GM19238 (cell line): ENCODE measurements at regions not wholly inside any gene's neighbourhood (a gene's known extent, or its start where the extent isn't known, plus 50 kb on each side); places are given as distances from the start of the nearest gene placed in this dataset.
A peak's percentile ranks its signal among the peaks of the same experiment; 100 is the strongest.

ENCODE experiments used
- DNase-seq: peaks from one replicate; pipeline ENCODE4 v3.0.0; 2011; ENCODE audit warnings: low spot score; ENCODE audit not compliant: insufficient read length

DNA sequence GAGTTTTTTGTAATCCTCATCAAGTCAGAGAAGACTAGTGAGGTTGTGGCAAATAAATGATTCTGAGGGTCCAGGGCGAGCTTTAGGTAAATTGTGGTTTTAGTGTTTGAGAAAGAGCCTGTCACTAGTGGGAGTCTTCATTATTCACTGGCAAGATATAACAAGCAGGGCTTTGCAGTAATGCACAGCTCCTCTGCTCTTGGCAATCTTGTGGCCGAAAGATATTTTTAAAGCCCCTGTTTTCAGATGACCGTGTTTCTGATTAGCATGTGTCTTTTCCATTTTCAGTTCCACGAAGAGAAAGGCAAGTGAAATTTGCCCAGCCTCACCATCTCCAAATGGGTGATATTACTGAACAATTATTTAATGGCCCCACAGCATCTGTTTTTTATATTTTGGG, 154.0 kb upstream of the BCL6 start:
- no peak for DNase-seq

DNA sequence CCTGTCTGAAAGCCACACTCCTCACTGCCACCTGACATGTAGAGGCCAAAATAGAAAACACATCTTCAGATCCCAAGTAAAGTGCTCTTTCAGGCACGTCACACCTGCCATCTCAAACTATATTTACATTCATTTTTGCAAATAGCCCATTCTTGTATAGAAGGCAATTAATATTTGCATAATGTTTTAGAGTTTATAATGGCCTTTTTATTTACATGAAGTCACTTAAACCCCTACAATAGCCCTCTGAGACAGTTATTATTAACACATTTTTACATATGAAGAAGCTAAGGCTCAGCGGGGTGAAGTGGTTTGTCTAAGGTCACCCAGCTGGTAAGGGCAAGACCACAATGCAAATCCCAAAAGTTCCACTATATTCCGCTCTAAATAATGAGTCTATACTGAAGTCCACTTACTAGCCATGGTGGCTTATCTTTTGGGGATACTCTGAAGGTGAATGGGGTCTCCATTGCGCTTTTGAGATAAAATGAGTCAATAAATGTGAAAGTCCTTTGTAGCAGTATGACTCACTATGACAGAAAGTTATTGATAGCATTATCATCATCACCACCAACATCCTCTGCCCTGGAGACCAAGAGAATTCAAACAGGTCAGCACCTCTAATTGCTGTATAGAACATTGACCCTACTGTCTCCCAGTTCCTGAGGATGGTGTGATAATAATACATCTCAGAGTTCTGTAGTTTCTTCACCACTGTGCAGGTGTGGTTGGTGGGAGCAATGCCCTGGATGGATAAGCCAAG, 155.9 kb upstream of the BCL6 start:
- no peak for DNase-seq

DNA sequence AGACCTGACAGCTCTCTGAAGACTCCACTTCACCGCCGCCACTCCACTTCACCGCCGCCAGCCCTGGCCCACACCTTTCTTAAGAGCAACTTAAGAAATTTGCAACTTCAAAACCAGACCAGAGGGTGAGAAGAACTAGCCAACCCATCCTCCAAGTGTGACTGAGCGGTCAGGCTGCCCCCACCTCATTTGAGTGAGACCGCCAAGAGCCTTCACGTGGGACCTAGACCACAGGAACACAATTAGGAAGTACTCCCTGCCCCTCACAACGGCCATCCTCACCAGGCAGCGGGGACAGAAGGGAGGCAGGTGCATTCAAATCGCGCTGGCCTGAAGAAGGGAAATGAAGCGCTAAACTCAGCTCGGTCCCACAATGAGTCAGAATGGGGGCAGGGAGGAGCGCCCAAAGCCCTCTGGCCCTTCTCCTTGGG, 156.8 kb upstream of the BCL6 start:
- no peak for DNase-seq

DNA sequence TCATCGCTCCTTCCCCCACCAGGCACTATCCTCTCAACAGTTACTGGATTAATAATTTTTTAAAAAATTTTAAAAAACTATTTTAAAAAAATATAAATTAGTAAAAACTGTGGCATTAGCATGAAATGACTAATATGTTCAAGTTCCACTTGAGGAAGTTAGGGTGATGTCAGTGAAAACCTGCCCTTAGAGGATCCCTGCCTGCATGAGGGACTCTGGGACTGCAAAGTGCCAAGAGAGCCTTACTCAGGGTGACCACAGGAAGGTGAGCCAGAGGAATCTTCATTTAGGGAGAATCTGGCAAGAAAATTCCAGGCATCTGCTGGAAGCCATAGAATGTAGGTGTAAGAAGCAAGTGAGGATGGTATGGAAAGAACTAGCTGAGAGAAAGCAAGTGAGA, 157.7 kb upstream of the BCL6 start:
- no peak for DNase-seq

DNA sequence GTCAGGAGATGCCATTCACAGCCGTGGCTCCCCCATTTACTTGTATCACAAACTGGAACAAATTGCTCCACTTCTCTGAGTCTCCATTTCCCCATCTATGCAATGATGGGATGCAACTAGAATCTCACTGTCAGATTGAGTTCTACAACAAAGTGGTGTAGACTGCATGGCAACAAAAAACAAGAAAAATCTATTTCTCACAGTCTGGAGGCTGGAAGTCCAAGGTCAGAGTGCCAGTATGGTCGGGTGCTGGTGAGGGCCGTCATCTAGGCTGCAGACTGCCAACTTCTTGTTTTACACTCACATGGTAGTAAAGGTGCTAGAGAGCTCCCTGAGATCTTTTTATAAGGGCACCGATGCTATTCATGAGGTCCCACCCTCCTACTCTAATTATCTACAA, 158.4 kb upstream of the BCL6 start:
- DNase-seq = no peak

DNA sequence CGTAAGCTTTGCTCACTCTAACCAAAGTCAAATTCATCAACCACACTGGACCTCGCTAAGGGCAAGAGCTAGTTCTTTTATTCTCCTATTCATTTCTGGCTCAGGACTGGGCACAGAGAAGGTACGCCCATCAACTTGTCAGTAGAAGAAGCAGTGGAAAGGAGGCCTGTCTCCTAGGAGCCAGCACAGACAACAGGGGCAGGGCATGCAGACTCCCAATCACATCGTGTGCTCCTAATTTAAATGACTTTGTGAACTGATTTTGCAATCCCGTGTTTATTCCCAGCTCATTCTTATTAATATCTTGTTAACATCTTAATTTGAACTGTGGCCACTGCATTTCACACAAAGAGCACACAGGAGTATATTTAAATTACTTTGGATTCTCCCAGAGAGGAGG, 161.1 kb upstream of the BCL6 start:
- no peak for DNase-seq

DNA sequence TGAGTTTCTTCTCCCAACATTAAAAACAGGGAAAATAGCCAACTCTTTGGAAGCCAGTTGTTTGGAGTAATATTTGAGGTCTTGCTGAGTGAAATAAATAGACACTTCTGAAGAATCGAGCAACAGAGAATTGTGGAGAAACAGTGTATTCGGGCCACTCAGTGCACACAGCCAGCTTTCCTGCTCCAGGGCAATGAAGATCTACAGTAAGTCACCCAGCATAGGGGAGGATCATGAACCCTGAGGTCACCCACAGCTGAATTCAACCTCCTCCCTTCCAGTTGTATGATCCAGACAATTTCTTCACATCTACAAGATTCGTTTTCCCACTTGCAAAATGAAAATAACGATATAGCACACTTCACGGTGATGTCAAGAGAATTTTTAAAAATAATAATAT, 161.7 kb upstream of the BCL6 start:
- no peak for DNase-seq

DNA sequence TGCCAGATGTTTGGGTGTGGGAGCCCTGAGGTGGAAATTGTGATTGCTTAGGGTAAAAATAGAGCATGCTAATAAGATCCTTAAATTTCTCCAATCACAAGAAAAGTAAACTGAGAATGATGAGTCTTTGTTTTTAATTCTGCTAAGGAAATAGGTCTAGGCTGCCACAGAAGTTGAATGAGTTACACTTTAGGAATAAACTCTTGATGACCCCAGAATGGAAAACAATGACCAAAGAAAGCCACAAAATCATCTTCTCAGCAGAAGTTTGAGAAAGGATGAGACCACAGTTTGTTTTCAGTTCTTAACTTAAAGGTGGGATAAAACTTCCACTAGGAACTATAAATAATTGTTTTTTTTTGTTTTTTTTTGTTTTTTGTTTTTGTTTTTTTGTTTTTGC, 164.6 kb upstream of the BCL6 start:
- no peak for DNase-seq

DNA sequence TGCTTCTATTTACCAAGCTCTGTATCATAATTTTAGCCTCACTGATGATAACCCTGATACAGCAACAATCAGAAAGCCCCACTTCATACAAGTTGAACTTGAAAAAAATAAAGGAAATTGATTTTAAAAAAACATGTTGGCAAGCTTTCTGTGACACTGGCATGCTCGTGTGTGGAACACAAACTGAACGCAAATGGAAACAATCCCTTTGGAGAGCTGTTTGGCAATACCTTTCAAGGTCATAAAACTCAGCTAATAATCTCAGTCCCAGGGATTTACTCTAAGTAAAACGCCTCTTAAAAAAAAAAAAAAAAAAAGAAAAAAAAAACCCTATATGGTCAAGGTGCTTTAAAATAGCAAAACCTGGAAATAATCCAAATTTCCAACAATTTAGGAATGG, 166.7 kb upstream of the BCL6 start:
- DNase-seq = no peak

DNA sequence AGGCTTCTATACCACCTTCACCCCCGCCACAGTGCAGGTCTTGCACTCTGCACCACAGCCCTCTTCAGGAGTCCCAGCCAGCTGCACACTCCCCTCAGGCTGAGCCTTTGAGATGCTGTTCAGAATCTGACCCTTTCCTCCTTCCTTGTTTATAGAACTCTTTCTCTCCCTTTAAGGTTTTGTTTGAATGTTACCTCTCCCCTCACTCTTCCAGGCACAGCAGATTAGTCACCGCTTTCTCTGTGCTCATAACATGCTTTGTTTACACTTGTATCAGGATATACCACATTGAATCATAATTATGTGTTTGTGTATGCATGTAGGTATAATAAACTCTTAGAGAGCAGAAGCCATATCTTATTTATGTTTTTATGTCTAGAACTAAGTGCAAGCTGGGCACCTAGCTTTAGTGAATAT, 168.4 kb upstream of the BCL6 start:
- DNase-seq = no peak

DNA sequence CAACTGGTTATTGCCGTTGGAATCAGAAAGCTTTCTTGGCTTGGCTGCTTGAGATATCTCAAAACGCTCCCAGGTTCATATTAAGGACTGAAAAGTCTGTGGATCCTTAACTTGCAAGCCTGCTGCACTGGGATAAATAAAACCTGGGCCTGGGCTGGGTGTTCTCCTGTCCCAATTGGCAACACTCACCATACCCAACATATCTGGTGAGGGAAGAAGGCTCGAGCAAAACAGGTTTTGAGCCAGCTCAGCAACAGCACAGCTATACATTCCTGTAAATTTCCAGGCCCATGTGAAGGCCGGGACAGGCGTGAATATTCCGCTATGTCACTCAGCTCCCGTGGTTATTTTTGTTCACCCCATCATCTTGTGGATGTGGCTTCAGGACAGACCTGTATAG, 169.0 kb upstream of the BCL6 start:
- DNase-seq = no peak

DNA sequence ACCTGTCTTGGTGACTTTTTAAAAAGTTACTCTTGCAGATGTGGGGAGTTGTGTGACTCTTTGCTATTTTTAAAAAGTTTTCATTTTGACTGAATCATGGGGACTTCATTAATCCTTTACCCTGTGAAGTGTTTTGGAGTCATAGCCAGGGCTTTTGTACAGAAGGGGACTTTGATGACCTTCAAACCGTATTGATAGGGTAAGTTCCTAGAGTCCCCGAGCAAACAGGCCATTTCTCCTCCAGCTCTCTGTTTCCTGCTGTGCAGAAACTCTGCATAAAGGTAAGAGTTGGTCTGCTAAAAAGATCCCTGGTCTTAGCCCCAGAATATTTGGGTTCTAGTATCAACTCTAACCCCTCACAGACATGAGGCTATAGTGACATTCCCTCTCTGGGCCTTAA, 170.8 kb upstream of the BCL6 start:
- DNase-seq = no peak

DNA sequence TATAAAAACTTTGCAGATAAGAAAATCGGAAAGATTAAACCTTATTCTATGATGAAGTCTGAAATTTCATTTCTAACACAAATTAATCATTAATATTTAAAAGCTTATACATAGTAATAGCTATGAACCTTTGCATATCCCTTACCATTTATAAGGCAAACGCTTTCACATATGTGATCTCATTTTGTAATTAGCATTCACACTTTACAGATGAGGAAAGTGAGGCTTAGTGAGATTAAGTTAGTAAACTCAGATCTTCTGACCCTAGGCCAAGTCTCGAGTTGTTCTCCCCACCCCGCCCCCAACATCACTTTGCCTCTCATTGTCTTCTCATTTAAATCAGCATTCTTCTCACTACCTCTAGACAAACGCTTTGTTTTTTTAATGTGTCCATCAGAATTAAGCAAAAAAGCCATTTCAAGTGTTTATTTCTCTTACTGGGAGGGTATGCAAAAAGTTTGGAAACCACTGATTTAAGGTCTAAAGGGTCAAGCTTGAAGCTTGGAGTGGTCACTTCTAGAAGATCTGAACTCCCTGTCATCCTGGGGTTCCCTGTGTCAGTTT, 172.9 kb upstream of the BCL6 start:
- no peak for DNase-seq

DNA sequence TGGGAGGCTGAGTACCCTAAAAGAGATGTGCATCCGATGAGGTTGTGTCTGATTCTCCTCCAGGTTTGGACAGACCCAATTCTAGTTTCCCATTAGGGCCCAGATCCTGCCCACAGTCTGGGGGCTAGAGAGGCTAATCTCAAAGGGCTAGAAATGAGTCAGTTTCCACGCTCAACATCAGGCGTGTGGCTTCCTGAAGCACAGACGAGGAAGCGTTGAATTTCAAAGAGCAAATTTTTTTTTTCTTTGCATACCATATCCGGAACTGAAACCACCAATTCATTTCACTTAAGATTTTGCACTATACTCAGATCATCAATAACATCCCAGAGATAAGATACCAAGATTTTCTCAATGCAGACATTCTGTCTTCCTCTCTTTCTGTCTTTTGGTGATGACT, 173.8 kb upstream of the BCL6 start:
- DNase-seq = peak; percentile 17

DNA sequence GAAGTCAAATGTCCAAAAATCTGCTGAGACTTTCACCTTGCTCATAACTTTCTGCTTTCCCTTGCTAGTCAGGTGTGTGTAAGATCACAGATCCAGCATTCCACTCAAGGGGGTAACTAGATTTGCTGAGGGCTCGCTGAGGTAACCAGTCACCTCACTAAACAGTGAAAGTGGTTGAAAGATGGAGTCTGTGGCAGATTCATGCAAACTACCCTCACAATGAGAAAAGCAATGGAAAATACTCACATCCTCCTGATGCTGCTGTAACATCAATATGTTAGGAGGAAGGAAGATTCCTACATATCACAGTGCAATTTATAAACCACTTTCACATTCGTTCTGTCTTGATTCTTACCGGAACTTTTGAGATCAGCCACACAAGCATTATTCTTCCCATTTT, 174.3 kb upstream of the BCL6 start:
- DNase-seq = no peak

DNA sequence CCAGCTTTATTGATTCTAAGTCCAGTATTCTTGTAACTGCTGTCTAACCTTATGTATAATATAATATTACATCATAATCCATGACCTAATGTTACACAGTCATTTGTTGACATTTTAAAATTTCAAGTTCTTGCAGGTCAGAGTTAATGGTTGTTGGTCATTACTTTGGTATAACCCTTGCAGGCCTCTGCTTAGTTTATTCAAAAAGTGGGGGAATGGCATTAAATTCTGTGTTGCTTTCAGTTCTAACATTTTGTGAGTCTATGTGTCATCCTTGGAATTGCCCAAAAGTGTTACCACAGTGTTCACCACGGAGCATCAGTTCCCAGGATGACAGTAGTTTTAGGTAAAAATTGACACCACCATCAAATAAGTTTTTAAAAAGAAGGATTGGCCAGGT, 174.8 kb upstream of the BCL6 start:
- no peak for DNase-seq

DNA sequence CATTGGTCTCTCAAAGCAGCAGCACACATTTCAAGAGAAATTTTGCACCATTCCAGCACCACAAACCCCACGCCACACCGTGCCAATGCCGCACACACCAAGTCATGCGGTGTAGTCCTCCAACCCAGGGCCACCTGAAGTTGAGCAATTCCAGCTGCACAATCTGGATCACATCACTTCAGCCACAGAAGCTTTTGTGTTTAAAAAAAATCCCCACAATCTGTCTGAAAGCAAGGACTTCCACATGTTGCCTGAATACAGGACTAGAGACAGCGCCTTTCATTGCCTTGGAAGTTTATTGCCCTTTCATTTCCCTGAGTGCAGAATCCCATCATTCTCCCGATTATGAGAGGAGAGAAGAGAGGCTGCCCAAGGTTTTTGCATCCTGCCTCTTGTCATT, 175.6 kb upstream of the BCL6 start:
- no peak for DNase-seq

DNA sequence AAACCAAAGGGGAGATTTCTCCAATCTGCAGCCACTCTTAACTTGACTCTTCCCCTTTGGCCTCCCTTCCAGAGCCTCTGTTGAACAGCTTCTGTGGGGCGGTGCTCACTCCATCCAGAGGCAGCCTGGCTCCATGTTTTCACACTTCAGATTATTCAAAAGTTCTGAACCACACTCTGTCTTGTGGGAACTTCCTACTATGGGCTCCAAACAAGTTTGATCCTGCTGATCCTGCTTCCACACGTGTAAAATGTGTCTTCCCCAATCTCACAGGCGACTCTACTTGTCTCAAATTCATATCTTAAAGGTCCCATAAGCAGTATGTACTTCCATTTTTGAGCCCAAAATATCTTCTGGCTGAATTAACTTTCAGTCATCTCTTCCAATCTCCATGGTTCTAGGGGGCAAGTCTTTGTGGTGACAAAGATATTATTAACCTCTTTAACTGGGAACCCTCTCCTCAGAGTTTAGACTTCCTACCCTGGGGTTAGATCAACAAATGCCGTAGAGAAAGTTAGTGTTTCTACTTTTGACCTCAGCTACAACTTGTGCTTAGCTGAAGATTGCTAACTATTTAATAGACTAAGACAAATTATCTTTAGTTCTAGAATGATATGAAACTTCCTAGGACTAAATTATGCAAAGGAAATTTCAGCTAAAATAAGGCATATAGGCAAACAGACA, 176.3 kb upstream of the BCL6 start:
- DNase-seq = no peak

DNA sequence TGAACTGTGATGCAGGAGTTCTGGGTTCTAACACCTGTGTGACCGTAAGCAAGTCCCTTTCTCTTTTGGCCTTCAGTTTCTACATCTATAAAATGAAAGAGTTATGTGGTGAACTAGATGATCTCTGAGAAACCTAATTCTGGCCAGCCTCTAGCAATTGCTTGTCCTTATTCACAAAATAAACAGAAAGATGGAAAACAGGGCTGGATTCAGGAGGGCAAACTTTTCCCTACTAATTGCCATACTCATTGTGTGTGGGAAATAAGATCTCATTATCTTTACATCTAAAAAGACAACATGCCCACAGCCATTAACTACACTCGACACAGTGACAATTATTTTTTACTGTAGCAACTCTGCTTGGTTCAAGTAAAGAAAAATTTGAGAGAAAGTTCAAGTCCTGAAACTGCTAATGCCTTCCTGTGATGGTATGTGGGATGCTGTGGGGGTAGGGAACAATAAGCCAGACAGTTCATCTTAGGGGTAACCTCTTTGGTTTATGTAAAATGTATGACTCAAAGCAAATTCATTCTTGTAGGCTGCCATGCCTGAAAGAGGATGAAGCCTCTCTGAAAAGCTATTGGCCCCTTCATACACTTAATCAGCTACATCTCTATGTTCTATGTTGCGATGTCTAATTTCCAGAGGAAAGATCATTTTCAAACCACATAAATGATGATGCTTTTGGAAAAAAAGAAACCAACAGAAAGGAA, 177.6 kb upstream of the BCL6 start:
- DNase-seq = no peak

DNA sequence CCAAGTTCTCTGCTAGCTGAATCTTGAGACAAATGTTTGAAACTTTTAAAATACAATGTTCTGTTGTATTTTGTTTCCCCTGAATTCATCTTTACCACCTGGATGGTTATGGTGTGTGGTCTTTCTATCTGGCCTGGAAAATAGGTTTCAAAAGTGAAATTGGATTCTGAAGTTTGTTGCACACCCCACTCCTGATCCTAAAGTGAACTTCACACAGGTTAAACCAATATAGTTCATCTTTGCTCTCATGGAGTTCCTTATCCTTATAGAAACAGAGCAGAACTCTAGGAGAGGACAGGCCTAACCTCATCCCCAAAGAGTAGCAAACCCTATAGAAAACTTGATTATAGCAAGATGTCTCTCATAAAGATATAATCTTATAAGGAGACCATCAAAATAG, 179.4 kb upstream of the BCL6 start:
- no peak for DNase-seq

DNA sequence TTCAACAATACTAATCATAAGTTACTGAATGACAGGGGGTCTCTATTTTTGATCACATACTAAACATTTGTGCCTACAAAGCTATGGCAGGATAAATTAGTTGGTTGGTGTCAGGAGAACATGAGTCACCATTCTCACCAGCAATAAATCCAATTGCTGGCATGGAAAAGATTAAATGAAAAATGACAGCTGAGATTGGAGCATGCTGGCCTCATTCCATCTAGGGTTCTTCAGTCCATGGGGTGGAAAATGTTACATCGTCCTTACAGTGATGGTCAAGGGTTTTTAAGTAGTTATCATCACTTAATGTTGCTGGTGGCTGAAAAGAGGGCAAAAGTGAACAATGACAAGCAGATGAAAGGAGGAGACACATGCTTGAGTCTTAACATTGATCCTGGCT, 180.1 kb upstream of the BCL6 start:
- DNase-seq = no peak

DNA sequence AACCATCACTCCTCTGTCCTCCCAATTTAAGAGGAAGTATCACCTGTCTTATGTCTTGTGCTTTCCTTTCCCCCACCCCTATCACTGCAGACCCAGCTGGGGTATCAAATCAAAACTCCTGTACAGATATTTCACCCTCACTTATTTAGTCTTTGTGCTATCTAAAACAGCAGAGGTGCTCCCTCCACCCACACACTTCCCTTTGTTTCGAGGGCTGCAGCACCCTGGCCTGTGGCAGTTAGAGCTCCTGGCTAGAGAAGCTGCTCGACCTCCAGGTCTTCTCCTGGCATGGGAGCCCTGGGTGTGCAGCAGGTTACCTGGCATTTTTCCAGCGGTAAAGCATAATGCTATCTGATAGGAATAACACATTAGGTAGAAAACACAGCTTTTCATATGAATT, 181.4 kb upstream of the BCL6 start:
- DNase-seq = no peak
